ENCODE measurements at regions not wholly inside any gene's neighbourhood (a gene's known extent, or its start where the extent isn't known, plus 50 kb on each side); places are given as distances from the start of the nearest gene placed in this dataset.

DNA sequence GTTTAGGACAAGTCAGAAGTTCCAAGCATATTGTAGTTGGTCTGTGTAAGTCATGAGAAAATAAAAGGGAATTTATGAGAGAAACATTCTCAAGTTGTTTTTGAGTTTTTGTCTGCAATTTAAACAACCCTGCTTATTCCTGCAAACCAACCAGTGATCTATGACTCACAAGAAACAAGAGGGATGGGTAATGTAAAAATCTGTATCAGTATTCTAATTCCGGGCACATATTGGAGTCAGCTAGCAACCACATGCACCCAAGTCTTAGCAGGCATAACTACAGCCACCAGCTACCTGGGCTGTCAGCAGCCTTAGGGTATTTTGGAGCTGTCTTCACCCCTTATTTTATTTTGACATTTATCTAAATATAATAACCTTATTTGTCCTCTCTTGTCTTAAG, 128.7 kb upstream of the APC start (continued):
- TF ChIP-seq, protein P1, sequence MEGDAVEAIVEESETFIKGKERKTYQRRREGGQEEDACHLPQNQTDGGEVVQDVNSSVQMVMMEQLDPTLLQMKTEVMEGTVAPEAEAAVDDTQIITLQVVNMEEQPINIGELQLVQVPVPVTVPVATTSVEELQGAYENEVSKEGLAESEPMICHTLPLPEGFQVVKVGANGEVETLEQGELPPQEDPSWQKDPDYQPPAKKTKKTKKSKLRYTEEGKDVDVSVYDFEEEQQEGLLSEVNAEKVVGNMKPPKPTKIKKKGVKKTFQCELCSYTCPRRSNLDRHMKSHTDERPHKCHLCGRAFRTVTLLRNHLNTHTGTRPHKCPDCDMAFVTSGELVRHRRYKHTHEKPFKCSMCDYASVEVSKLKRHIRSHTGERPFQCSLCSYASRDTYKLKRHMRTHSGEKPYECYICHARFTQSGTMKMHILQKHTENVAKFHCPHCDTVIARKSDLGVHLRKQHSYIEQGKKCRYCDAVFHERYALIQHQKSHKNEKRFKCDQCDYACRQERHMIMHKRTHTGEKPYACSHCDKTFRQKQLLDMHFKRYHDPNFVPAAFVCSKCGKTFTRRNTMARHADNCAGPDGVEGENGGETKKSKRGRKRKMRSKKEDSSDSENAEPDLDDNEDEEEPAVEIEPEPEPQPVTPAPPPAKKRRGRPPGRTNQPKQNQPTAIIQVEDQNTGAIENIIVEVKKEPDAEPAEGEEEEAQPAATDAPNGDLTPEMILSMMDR (conservative IDR thresholded peaks at IDR 0.05; ENCODE audit: low read depth in 2 of 2): no peak
- TF ChIP-seq EZH2 (IDR thresholded peaks at IDR 0.05; ENCODE audit: low read depth, unreplicated experiment): no peak
- no peak for TF ChIP-seq JUNB (IDR thresholded peaks at IDR 0.05; ENCODE audit: unreplicated experiment)
- no peak for TF ChIP-seq CREB1 (CRISPR knock-in tag; IDR thresholded peaks at IDR 0.05; ENCODE audit: low read depth)
- no peak for TF ChIP-seq EZH2phosphoT487 (IDR thresholded peaks at IDR 0.05; ENCODE audit: unreplicated experiment)
- TF ChIP-seq REST (IDR thresholded peaks at IDR 0.05; ENCODE audit: unreplicated experiment): no peak
- no peak for TF ChIP-seq NANOG (IDR thresholded peaks at IDR 0.05; ENCODE audit: borderline replicate concordance)
- no peak for TF ChIP-seq POLR2AphosphoS5 (IDR thresholded peaks at IDR 0.05; ENCODE audit: low read depth)

GRCh38 chr5:112612663-112613062, 125.0 kb upstream of the APC start:
- no peak for TF ChIP-seq ZNF331 (CRISPR knock-in tag; IDR thresholded peaks at IDR 0.05; ENCODE audit: low read depth)
- no peak for TF ChIP-seq STAT1 (IDR thresholded peaks at IDR 0.05; ENCODE audit: unreplicated experiment)
- TF ChIP-seq ZNF114 (CRISPR knock-in tag; IDR thresholded peaks at IDR 0.05): no peak
- no peak for TF ChIP-seq NANOG (IDR thresholded peaks at IDR 0.05; ENCODE audit: borderline replicate concordance)
- no peak for TF ChIP-seq REST (IDR thresholded peaks at IDR 0.05; ENCODE audit: unreplicated experiment)
- TF ChIP-seq, protein P1 (conservative IDR thresholded peaks at IDR 0.05; ENCODE audit: low read depth in 2 of 2): no peak
- H3K27me3 Mint-ChIP-seq (ENCODE audit: insufficient read depth, low read depth, poor library complexity): no peaks in the 10 kb centered on the region
- Histone ChIP-seq H3K36me3 (ENCODE audit: insufficient read depth) (no peaks in the 10 kb centered on the region), H2AFZ (no peak overlapping the region), H3K4me2 (no peak overlapping the region), H3K4me1 (ENCODE audit: insufficient read depth) (no peaks in the 10 kb centered on the region; the same call in 1 of the 2 replicates), H3K4me3 (no peak overlapping the region), H3K27ac (ENCODE audit: low read depth) (no peak overlapping the region), H3K27me3 (ENCODE audit: insufficient read depth) (no peaks in the 10 kb centered on the region), H3K9me2 (ENCODE audit: insufficient read depth) (no peaks in the 10 kb centered on the region), H3K79me2 (replicated peaks; ENCODE audit: insufficient read depth) (no peaks in the 10 kb centered on the region), H3F3A (replicated peaks; ENCODE audit: low read depth) (no peaks in the 10 kb centered on the region), H4K20me1 (replicated peaks; ENCODE audit: insufficient read depth) (no peaks in the 10 kb centered on the region)
- H3K36me3 Mint-ChIP-seq (ENCODE audit: low read depth): no peaks in the 10 kb centered on the region
- H3K4me1 Mint-ChIP-seq: peaks cover 4% of the 10 kb centered on the region; the same call in 1 of the 3 replicates
- no peak for DNase-seq (ENCODE audit: low spot score)
- H3K27ac Mint-ChIP-seq: no peak overlapping the region
- no peak for ATAC-seq
- no peaks in the 10 kb centered on the region for H3K9me3 Mint-ChIP-seq
- H3K4me3 Mint-ChIP-seq: no peak overlapping the region

All from GM23338 (cell line).